NCI-H128 (cell line): ENCODE measurements at regions not wholly inside any gene's neighbourhood (a gene's known extent, or its start where the extent isn't known, plus 50 kb on each side); places are given as distances from the start of the nearest gene placed in this dataset.
"Not testable (repeated sequence)": the region's sequence is repeated elsewhere in the genome, so short reads cannot be mapped to it uniquely, and the experiment has no call there.

Experiments
- DNase-seq: peaks from one replicate; lab custom pipeline; 2025; ENCODE audit not compliant: unreplicated experiment; lab: John Stamatoyannopoulos, UW

GRCh38 chr3:105976196-105976595, 107.4 kb upstream of the CBLB start:
- DNase-seq = no peak

- DNase-seq = no peak
Measured at GRCh38 chr3:105979961-105980360, 111.1 kb upstream of the CBLB start.

GRCh38 chr3:105982207-105982606, 113.4 kb upstream of the CBLB start:
- no peak for DNase-seq

DNA sequence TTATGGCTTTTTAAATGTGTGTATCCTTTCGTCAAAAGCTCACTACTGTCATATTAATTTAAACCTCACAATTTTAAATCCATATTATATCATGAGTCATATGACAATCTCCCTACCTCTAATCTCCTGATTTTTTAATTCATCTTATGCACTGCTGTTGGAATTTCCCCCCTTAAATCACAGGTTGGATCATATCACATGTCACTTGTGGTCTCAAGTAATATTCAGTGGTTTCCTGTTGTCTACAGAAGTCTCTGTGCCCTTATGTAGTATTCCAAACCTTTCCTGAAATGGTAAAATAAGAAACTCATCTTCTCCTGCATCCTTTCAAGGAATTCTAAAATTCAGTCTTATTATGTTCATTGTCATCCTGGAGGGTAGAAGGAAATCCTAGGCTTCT, 116.0 kb upstream of the CBLB start:
- no peak for DNase-seq

GRCh38 chr3:105986343-105986742, 117.5 kb upstream of the CBLB start:
- DNase-seq = not testable (repeated sequence)

DNA sequence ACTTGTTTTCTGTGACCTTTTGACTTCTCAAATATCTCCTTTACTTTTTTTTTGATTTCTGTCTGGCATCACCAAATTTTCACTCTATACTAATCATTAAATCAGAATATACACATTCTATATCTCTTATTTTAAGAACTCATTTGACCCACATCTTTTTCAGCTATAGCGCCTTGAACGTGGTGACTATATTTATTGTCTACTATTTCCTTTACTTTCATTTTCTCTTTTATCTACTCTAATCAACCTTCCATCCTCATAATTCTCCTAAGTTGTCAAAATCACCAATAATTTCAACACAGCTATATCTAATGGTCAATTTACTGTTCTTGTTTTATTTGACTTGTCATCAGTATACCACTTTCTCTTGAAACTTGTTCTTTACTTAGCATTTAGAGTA, 119.0 kb upstream of the CBLB start:
- no peak for DNase-seq

DNA sequence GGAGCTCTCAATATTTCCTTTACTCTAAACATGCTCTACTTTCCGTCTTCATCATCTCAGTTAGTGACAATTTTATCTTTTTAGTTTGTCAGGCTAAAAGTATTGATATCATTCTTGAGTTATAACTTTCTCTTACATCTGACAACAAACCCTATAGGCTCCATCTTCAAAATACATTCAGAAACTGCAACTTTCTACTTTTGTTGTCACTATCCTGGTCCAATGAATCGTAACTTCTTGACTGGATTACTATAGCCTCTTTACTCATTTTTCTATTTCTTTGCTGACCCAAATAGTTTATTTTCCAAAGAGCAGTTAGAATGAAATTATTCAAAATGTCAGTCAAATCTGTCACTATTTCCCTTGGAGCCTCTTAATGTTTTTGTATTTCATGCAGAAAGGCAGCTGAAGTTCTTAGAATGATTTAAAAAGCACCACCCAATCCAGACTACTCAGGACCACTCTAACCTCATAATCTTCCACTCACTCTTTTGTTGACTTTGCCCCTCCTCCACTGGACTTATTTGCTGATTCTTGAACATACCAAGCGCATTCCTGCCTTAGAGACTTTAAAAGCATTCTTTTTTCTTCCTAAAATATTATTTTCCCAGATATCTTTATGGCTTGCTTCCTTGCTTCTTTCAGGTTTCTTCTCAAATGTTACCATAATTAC, 119.9 kb upstream of the CBLB start:
- DNase-seq = no peak

DNA sequence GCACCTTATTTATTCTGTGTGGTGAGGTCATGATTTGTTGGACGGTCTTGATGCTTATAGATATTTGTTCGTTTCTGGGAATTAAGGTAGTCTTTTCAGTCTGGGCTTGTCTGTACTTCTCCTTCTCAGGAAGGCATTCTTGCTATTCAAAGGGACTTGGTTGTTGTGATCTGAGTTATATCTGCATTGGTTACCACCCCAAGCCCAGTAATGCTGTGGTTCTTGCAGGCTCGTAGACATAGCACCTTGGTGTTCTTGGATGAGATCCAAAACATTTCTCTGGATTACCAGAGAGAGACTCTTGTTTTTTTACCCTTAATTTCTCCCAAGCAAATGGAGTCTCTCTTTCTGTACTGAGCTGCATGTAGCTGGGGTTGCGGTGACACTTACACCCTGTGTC, 128.0 kb upstream of the CBLB start:
- no peak for DNase-seq

DNA sequence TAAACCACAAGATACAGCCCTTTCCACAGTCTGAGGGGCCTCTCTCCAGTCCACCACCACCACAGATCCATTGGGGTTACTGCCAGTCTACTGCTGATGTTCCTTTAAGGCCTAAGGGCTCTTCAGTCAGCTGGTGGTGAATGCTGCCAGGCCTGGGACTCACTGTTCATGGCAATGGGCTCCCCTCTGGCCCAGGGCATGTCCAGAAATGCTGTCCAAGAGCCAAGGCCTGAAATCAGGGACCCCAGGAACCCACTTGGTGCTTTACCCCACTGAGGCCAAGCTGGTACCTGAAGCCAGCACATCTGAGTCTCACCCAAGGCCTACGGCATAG, 128.6 kb upstream of the CBLB start:
- DNase-seq = no peak

GRCh38 chr3:105997800-105998526, 129.2 kb upstream of the CBLB start:
- no peak for DNase-seq

DNA sequence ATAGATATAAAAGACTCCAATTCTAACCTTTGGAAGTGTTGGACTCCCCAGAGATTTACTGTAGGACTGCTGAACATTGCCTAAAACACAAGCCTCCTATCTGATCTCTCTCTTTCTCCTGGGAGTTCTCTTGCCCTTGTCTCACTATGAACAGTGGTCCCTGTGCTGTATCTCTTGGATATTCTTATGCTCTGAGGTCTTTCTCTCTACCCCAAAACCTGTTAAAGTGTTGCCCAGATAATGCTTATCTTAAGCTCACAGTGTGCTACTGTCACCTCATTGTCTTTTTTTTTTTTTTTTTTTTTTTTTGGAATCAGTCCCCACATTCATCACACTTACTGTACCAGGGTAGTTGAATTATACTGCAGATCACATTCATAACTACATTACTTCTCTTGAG, 131.0 kb upstream of the CBLB start:
- DNase-seq = no peak

- DNase-seq = no peak
Measured at GRCh38 chr3:106001923-106002322, 133.1 kb upstream of the CBLB start.

DNA sequence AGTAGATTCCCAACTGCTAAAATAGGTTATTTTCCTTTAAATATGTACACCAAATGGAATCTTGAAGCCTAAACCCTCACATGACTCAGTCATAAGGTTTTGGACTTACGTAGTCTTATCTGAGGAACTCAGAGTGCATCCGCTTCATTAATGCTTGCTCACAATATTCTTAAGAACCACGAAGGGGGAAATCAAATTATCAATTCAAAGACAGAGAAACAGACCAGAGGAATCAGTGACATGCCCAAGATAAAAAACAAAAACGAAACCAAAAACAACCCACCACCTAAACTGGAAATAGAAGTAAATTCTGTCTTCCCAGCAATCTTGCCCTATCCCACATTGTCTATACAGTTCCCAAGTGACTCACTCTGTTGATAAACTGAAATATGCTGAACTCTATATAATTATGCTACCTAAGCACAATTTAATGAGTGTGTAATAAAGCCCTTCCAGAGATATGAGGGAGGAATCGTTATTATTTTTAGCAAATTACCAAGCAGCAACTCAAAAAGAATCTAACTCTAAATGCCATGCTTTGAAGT, 135.4 kb upstream of the CBLB start:
- no peak for DNase-seq

DNA sequence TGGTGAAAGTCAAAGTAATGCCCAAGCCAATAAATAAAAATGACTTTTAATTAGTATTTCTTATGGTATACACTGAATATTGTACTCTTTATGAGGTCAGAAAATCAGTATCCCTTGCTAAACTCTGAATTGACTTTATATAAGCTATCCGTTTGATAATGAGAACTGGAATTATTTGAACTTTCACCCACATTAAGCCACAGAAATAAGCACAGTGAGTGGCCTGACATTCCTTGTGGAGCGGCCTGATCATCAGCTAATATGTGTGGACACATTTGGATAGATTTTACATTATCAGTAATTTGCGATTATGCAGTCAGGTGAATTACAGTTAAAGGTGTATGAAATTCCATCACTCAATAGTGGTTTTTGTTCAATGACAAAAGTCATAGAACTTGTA, 136.0 kb upstream of the CBLB start:
- no peak for DNase-seq

DNA sequence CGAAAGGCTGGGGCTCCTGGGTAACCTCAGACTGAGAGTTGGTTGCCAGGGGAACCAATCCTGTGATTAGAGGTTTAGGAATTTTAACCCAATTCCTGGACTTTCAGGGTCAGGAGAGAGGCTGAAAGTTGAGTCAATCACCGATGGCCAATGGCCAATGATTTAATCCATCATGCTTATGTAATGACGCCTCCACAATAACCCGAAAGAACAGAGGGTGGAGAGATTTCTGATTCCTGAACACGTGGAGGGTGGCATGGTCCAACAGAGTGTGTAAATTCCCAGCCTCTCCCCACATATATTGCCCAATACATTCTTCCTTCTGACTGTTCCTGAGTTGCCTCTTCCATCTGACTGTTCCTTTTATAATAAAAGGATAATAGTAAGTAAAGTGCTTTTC, 137.2 kb upstream of the CBLB start:
- no peak for DNase-seq

- no peak for DNase-seq
Measured at GRCh38 chr3:106006571-106006970, 137.8 kb upstream of the CBLB start.

DNA sequence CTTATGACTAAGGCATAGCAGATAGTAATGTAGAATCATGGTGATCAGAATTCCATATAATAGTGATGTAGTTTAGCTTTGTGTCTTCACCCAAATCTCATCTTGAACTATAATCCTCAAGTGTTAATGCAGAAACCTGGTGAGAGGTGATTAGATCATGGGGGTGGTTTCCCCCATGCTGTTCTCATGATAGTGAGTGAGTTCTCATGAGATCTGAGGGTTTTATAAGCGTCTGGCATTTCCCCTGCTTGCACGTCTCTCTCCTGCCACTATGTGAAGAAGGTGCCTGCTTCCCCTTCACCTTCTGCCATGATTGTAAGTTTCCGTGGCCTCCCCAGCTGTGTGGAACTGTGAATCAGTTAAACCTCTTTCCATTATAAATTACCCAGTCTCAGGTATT, 138.7 kb upstream of the CBLB start:
- DNase-seq = no peak

GRCh38 chr3:106008766-106009165, 140.0 kb upstream of the CBLB start:
- DNase-seq = no peak

DNA sequence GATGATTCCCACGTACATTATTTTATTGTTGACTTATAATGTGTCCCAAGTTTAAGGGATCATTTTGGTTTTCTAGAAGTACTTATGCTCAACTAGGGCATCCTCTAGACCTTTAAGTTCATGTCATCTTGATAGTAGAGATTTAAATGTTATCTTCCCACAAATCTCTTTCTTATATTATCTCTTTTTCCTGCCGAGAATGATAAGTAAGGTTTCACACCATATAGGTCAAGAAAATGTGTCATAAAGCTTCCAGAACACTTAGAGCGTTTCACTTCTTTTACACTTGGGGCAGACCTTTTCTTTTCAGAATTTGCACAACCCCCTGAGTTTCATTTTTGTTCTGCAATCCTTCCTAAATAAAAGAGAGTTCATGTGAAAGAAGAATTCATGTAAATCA, 142.0 kb upstream of the CBLB start:
- no peak for DNase-seq

DNA sequence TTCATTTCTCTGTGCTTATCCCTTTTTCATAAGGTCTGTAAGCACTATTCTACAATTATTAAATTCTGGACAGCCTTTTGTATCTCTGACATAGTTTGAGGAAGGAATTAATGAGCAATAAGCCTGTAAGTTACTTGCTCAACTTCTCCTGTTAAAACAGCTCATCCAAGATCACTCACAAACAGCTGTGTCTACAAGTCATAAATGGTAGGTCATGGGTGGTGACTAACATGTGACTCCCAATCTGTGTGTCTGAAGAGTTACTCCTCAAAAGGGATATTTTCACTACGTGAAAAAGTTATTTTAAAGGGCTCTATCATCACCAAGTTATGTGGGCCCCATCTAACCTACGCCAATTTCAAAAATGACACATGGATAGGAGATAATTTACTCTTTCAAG, 145.2 kb upstream of the CBLB start:
- DNase-seq = no peak

DNA sequence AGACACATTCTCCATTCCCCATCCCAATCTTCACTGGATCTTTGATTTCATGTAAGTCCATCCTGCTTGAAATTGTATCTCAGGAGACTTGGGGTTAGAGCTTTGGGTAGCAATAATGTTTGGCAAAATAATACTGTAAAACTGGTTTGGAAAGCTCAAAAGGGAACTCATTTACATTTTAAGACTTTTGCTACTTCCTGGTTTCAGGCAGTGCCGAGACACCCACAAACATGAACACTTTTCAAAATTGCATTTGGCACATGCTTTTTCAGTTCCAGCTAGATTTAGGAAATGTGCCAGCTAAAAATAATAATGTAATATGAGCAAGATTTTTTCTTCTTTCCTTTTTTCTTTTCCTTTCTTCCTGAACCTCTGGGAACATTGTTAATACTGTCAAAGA, 145.7 kb upstream of the CBLB start:
- no peak for DNase-seq

- DNase-seq = no peak
Measured at GRCh38 chr3:106014971-106015370, 146.2 kb upstream of the CBLB start.

GRCh38 chr3:106018102-106018501, 149.3 kb upstream of the CBLB start:
- no peak for DNase-seq
